ENCODE measurements at regions not wholly inside any gene's neighbourhood (a gene's known extent, or its start where the extent isn't known, plus 50 kb on each side); places are given as distances from the start of the nearest gene placed in this dataset.

GRCh38 chr1:187408212-187409004 lies 579.7 kb downstream of the PLA2G4A start:
- no peak for TF ChIP-seq CTCF (conservative IDR thresholded peaks at IDR 0.05; ENCODE audit: low read depth in 2 of 2)
- no peak for TF ChIP-seq EZH2 (IDR thresholded peaks at IDR 0.05; ENCODE audit: low read depth, unreplicated experiment)
- no peak for TF ChIP-seq POLR2AphosphoS5 (IDR thresholded peaks at IDR 0.05; ENCODE audit: low read depth)
- TF ChIP-seq EZH2phosphoT487 (IDR thresholded peaks at IDR 0.05; ENCODE audit: unreplicated experiment) = no peak
- TF ChIP-seq CREB1 (CRISPR knock-in tag; IDR thresholded peaks at IDR 0.05; ENCODE audit: low read depth) = no peak
- TF ChIP-seq, protein P1, sequence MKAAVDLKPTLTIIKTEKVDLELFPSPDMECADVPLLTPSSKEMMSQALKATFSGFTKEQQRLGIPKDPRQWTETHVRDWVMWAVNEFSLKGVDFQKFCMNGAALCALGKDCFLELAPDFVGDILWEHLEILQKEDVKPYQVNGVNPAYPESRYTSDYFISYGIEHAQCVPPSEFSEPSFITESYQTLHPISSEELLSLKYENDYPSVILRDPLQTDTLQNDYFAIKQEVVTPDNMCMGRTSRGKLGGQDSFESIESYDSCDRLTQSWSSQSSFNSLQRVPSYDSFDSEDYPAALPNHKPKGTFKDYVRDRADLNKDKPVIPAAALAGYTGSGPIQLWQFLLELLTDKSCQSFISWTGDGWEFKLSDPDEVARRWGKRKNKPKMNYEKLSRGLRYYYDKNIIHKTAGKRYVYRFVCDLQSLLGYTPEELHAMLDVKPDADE (IDR thresholded peaks at IDR 0.05) = no peak

Data from GM23338 (cell line).